NCI-H2029 treated with DMSO at 0.1 percent for 48 hours (cell line): ENCODE measurements at regions not wholly inside any gene's neighbourhood (a gene's known extent, or its start where the extent isn't known, plus 50 kb on each side); places are given as distances from the start of the nearest gene placed in this dataset.
"Not testable (repeated sequence)": the region's sequence is repeated elsewhere in the genome, so short reads cannot be mapped to it uniquely, and the experiment has no call there.

Experiments used
- DNase-seq: peaks from one replicate; lab custom pipeline; 2025; lab: John Stamatoyannopoulos, UW

- no peak for DNase-seq
These were observed 218.8 kb upstream of the ECI2 start for GRCh38 chr6:4354181-4354580.

GRCh38 chr6:4352731-4353130 lies 217.4 kb upstream of the ECI2 start:
- DNase-seq = no peak

- DNase-seq = no peak
These were observed 216.9 kb upstream of the ECI2 start for GRCh38 chr6:4352322-4352669.

DNA sequence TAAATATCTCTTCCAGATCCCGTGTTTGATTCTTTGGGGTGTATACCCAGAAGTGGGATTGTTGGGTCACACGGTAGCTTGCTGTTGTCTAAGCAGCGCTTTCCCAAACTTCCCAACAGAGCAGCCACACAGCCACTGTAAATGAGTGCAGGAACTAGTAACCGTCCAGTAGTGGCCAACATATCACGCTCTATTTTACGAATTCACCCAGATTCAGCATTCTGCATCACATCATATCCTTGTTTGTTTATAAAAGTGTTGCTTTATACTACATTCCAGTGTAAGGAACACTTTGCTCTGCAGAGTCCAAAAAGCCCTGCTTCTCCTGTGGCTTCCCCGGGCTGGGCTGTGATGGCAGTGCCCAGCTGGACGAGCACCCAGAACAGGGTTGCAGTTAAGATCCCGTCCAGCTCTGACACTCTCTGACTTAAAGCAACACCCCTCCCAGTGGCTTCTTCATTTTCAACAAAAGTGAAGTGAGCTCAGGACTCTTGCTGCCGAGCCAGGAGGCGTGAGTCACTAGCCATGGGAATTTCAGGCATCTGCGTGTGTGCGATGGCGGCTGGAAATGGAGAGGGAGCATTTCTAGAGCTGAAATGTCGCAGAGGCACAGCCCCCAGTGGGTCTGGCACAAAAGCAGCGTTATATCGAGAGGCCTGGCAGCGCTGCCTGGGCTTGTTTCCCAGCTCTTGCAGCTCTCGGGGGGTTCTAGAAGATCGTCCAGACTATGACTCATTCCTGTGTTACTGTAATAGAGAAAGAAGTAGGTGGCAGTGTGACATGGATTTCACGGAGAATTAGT lies 216.3 kb upstream of the ECI2 start:
- DNase-seq = no peak

DNA sequence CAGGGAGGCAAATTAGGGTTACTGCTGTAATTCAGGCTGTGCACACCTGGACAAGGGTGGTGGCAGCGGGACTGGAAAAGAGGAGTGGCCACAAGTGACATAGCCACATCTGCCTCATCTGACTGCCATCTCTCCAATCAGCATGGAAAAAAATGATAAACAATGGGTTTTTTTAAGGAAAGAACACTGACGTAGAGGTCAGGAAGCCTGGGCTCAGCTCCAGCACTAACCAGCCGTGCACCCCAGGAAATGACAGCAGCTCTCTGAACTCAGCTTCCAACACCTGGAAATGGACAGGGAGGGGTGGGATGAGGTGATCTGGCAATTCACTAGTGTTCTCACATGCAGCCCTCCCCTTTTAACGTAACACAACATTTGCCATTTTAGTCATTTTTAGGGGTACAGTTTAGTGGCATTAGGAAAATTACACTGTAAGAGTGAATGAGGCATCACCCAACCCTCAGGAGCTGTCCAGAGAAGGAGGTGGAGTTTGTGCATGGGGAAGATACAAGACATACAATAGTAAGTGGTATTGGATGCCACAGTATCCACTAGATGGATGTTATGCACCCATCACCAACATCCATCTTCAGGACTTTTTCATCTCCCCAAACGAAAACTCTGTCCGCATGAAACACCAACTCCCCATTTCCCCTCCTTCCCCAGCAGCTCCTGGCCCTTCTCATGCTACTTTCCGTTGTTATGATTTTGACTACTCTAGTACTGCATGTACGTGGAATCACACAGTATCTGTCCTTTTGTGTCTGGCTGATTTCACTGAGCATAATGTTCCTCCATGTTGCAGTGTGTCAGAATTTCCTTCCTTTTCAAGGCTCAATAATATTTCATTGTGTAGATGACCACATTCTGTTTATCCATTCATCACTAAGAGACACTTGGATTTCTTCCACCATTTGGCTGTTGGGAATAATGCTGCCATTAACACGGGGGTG lies 215.5 kb upstream of the ECI2 start:
- no peak for DNase-seq

DNA sequence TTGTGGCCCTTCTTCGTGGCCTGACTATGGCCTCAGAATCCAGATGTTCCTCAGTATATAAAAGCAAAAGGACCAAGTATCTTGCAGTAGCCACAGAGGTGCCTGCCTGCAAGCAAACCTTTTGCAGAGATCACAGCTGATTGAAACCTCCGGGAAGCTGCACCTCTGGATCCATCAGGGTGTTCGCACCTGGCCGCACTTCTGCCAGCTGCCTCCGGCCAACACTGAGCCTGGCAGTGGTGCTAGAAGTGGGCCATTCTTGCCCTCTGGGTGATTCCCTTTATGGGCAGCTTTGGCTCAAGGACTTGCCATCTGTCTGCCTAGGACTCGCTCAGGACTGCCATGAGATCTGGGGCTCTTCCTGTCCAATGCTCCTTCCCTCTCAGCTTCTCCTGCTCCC lies 214.6 kb upstream of the ECI2 start:
- no peak for DNase-seq

DNA sequence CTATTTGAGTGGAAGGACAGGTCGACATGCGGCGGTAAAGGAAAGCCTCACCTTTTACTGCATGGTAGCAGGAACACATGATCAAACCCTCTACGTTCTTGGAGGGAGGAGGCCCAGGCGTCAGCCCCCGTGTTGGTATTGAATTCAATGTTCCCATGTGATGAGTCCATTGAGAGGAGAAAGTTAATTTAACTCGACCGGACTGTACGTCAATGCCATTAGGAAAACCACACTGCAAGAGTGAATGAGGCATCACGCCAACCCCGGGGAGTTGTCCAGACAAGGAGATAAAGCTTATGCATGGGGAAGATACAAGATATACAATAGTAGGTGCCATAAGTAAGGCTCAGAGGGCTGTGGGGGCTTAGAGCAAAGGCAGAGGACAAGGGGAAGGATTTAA lies 213.9 kb upstream of the ECI2 start:
- DNase-seq = no peak

- DNase-seq = no peak
These were observed 213.2 kb upstream of the ECI2 start for GRCh38 chr6:4348462-4349112.

DNA sequence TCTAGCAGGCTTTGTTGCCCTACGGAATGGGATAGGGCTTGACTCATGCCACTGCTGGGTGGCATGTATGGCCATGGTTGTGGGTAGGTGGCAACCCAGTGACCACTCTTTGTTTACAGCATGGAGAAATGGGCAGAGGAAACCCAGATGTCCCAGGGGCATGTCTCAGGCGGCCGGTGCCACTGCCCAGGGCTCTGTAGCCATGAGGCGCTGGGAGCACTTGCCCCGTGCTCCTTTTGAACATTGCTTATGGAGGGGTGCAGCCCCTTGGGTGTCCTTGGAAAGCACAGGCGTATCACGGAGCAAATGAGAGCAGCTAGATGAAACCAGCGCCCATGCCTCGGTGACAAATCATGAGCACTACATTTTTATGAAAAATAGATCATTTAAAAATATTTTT lies 212.5 kb upstream of the ECI2 start:
- DNase-seq = no peak

DNA sequence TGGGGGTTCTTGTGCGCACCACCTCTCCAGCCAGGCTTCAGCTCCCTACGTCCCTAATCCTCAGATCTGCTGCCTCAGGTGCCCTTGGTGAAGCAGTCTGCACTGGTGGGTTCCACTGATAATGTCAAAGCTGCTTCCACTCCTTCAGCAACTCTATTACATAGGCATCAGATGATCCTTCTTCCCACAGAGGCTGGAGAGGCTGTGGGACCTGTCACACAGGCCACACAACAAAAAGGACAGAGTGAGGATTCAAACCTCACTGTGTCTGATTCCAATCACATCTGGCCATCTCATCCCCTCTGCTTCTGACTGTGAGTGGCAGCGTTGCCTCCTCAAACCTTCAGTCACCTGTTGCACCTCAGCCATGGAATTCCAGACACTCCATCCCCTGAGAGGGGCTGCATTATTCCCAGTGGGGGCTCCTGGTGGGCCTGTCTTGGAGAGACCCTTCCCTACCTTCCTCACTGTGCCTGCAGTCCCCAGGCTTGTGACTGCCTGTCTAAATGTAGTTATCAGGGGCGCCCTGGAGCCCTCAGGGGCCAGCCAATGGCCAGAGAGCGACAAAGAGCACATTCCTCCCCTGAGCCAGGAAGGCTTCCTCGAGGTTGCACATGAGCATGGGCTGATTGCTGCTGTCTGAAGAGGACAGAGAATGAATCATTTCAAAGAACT lies 211.4 kb upstream of the ECI2 start:
- no peak for DNase-seq

- peak; percentile 64 for DNase-seq
These were observed 210.2 kb upstream of the ECI2 start for GRCh38 chr6:4345543-4345942.

GRCh38 chr6:4344317-4344899 lies 209.0 kb upstream of the ECI2 start:
- no peak for DNase-seq

DNA sequence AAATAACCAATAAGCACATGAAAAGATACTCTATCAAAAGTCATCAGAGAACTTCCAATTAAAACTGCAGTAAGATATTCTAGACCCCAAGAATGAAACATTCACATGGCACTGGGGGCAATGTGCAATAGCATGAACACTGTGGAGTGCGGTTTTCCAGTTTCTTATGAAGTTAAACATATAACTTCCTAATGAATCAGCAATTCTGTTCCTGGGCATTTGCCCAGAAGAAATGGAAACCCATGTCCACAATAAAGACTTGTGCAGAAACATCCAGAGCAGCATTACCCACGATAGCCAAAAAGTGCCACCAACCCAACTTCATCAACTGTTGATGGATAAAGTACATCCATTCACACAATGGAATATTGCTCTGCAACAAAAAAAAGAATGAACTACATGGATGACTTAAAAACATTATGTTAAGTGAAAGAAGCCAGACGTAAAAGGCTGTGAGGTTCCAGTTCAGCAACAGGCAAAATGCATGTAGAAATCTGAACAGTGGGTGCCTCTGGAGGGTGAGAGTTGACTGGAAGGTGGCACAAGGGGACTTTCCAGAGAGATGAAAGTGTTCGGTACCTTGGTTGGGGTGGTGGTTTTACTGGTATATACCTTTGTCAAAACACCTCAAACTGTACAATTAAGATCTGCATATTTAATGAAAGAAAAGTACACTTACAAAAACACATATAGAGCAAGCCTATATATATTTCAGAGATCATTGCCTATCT lies 207.2 kb upstream of the ECI2 start:
- no peak for DNase-seq

DNA sequence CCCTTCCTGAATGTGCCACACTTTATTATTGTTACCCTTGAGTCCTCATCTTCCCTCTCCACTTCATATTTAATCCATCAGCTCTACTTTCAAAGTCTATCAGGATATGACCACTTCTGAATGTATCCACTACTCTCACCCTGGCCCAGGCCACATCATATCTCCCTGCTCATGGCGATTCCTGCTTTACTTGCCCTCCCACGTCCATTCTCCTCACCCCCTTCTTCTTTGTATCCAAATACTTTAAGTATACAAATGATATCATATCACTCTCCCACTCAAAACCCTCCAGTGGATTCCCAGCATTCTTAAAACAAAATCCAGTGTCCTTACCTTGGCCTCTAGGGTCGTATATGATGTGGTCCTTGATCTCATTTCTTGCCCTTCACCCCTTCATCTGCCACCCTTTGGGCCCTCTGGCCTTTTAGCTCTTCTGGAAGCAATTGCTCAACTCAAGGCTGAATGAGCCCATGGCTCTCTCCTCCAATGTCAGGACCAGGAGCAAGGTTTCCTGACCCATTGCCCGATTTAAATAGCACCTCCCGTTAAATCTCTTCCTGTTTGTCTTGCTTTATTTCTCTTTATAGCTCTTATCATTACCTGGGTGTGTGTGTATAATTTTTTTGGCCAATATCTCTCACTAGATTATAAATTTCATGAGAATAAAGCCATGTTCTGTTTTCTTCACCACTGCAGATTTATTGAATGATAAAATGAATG lies 205.9 kb upstream of the ECI2 start:
- DNase-seq = no peak

DNA sequence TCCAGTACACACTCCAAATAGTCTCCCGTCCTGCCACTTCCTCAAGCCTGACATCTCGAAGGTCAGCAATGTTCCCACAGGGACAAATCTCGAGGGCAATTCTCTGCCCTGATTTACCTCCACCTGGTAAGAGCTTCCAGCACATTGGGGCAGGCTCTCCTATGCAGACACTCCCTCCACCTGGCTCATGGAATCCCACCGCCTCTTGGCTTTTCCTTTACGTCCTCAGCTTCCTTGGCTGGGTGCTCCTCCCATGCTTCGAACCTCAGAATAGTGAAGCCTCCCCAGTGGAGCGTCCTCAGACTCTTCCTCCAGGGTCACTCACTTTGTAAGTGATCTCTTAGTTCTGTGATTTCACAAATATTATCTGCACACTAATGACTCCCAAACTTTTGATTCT lies 205.2 kb upstream of the ECI2 start:
- DNase-seq = no peak

GRCh38 chr6:4338884-4339283 lies 203.5 kb upstream of the ECI2 start:
- no peak for DNase-seq

DNA sequence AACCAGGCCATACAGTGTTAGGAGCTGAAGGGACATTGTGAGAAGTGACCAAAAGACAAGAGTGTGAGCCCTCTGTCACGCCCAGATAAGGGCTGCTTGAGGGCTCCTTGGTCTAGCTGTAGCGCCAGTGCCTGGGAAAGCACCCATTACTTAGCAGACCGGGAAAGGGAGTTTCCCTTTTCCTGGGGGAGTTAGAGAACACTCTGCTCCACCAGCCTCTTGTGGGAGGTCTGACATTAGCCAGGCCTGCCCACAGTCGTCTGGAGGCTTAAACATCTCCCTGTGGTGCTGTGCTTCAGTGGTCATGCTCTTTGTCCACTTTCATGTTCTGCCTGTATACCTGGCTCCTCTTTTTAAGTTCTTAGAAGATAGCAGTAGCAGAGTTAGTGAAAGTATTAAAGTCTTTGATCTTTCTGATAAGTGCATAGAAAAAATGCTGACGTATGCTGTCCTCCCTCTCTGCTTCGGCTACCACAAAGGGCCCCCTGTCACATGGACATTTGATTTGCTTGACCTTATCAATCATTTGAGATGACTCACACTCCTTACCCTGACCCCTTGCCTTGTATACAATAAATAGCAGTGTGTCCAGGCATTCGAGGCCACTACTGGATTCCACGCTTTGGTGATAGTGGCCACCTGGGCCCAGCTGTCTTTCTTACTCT lies 201.5 kb upstream of the ECI2 start:
- DNase-seq = no peak

DNA sequence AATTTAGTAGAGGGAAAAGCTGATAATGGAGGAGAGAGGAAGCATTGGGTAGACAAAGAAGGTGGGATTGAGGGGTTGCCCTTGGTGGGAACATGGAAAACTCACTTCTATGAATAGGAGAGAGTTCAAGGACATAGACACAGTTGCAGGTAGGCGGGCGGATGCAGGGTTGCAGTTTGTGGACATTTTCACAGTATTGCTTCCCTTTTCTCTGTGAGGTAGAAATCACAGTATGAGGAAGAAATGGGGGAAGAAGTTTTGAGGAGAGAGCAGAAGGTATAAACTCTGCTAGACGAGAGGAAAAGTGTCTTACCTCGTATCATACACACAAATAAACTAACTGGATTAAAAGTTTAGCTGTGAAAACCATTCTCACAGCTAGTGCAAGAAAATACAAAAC lies 200.7 kb upstream of the ECI2 start:
- no peak for DNase-seq

DNA sequence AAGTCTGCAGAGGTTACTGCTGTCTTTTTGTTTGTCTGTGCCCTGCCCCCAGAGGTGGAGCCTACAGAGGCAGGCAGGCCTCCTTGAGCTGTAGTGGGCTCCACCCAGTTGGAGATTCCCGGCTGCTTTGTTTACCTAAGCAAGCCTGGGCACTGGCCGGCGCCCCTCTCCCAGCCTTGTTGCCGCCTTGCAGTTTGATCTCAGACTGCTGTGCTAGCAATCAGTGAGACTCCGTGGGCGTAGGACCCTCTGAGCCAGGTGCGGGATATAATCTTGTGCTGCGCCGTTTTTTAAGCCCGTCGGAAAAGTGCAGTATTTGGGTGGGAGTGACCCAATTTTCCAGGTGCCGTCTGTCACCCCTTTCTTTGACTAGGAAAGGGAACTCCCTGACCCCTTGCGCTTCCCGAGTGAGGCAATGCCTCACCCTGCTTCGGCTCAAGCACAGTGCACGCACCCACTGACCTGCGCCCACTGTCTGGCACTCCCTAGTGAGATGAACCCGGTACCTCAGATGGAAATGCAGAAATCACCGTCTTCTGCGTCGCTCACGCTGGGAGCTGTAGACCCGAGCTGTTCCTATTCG lies 198.9 kb upstream of the ECI2 start:
- not testable (repeated sequence) for DNase-seq

DNA sequence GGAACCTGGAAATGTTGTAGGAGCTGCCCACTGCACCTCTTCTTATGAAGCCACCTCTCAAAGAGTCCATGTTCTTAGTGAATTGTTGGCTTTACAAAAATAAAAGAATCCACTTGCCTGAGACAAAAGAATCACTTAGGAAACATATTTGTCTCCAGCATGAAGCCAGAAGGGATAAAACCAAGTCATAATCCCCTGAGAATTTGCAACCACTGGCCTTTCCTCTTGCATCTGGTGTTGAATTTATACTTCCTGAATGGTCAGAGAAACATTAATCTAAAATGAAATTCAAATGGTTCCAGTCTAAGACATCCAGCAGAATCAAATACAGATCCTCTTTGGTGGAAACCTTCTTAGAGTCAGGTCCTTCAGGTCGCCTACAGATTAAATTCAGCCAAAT lies 192.5 kb upstream of the ECI2 start:
- DNase-seq = no peak
